ENCODE measurements at regions not wholly inside any gene's neighbourhood (a gene's known extent, or its start where the extent isn't known, plus 50 kb on each side); places are given as distances from the start of the nearest gene placed in this dataset.

- Mint-ChIP-seq H3K4me1 (no peaks in the 10 kb centered on the region), H3K9me3 (no peaks in the 10 kb centered on the region), H3K36me3 (no peaks in the 10 kb centered on the region), H3K27me3 (ENCODE audit: insufficient read depth, low read depth) (no peaks in the 10 kb centered on the region), H3K4me3 (no peak overlapping the region), H3K27ac (no peak overlapping the region)
- DNase-seq (ENCODE audit: low spot score) = no peak
- H3K27me3 ChIP-seq = no peaks in the 10 kb centered on the region
- H3K79me2 ChIP-seq (ENCODE audit: low read depth) = no peaks in the 10 kb centered on the region
- H3F3A ChIP-seq (ENCODE audit: low read depth) = no peaks in the 10 kb centered on the region
- no peak for TF ChIP-seq CTCF (IDR thresholded peaks at IDR 0.05)
- no peak for TF ChIP-seq EZH2phosphoT487 (IDR thresholded peaks at IDR 0.05)
- no peak for TF ChIP-seq EZH2 (IDR thresholded peaks at IDR 0.05)
- H3K4me3 ChIP-seq = no peak overlapping the region
- H3K9me3 ChIP-seq (ENCODE audit: low read depth) = no peaks in the 10 kb centered on the region
- H3K4me1 ChIP-seq = no peaks in the 10 kb centered on the region
- H2AFZ ChIP-seq (replicated peaks) = no peak overlapping the region
- no peak overlapping the region for H3K9ac ChIP-seq
- no peaks in the 10 kb centered on the region for H4K20me1 ChIP-seq (ENCODE audit: low read depth)
- H3K27ac ChIP-seq = no peak overlapping the region
- H3K4me2 ChIP-seq = no peak overlapping the region
- no peaks in the 10 kb centered on the region for H3K36me3 ChIP-seq
Measured at GRCh38 chr4:163600727-163601126, 106.2 kb downstream of the TMA16 start.

DNA sequence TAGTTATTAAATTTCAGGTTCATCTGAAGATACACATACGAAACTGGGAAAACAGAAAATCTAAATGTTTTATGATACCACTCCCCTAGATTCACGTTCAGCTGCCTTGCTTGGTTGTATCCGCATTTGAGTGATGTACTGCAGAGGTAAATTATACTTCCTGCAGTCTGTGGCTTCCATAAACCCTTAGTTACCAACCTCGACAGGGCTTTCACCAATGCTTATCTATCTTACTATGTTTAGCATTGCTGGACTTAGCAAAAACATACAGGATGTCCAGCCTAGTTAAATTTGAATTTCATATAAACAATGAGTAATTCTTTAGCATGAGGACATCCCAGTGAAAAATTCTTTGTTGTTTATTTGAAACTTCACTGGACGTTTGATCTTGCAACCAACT lies 108.8 kb downstream of the TMA16 start:
- no peaks in the 10 kb centered on the region for H3K36me3 ChIP-seq
- H3K9me3 ChIP-seq (ENCODE audit: low read depth) = no peaks in the 10 kb centered on the region
- Mint-ChIP-seq H3K27me3 (ENCODE audit: insufficient read depth, low read depth) (no peaks in the 10 kb centered on the region), H3K27ac (no peak overlapping the region), H3K9me3 (no peaks in the 10 kb centered on the region), H3K36me3 (no peaks in the 10 kb centered on the region), H3K4me3 (no peak overlapping the region), H3K4me1 (no peaks in the 10 kb centered on the region)
- H3K27ac ChIP-seq = no peak overlapping the region
- TF ChIP-seq EZH2 (IDR thresholded peaks at IDR 0.05) (no peak), EZH2phosphoT487 (IDR thresholded peaks at IDR 0.05) (no peak), CTCF (IDR thresholded peaks at IDR 0.05) (no peak)
- H3K4me3 ChIP-seq = no peak overlapping the region
- no peaks in the 10 kb centered on the region for H3K79me2 ChIP-seq (ENCODE audit: low read depth)
- DNase-seq (ENCODE audit: low spot score) = no peak
- H4K20me1 ChIP-seq (ENCODE audit: low read depth) = no peaks in the 10 kb centered on the region
- H2AFZ ChIP-seq (replicated peaks) = no peak overlapping the region
- no peak overlapping the region for H3K4me2 ChIP-seq
- no peaks in the 10 kb centered on the region for H3K4me1 ChIP-seq
- H3F3A ChIP-seq (ENCODE audit: low read depth) = no peaks in the 10 kb centered on the region
- H3K9ac ChIP-seq = no peak overlapping the region
- no peaks in the 10 kb centered on the region for H3K27me3 ChIP-seq

DNA sequence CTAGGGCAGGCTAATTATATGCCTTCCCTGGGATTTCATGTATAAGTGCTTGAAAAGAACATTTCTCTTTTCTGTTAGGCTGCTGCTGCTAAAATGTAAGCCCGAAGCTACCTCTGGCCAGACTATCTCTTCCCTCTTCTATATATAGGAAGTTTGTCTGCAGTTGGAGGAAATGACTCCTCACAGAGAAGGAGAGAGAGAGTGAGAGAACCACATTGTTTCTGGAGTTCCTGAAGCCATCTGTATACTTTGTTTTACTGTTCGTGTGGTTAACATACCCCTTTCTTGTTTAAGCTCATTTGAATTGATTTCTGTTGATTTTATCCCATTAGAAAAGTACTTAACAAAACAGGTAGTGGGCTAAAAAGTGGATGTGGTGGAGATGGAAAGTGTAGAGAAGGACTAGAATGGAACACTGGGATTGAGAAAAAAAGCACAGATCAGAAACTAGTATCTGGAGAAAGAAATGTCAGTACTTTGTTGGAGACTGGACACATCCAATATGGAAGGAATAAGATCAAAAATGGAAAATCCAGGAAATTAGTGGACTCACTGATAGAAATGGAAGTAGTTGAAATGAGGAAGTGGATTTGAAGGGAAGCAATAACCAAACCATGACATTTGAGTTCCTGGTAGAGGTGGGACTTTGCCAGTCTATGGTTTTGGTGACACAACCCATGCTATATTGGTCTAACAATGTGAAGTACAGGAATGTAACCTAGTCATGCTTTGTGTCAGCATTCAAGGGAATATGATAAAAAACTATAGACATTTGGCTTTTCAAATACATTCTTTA lies 112.6 kb downstream of the TMA16 start:
- no peak overlapping the region for H2AFZ ChIP-seq (replicated peaks)
- H3K27ac ChIP-seq = no peak overlapping the region
- H4K20me1 ChIP-seq (ENCODE audit: low read depth) = no peaks in the 10 kb centered on the region
- H3K4me3 ChIP-seq = no peak overlapping the region
- DNase-seq (ENCODE audit: low spot score) = no peak
- Mint-ChIP-seq H3K9me3 (no peaks in the 10 kb centered on the region), H3K27me3 (ENCODE audit: insufficient read depth, low read depth) (no peaks in the 10 kb centered on the region), H3K36me3 (no peaks in the 10 kb centered on the region), H3K27ac (no peak overlapping the region), H3K4me3 (no peak overlapping the region), H3K4me1 (peaks cover 6% of the 10 kb centered on the region)
- no peak for TF ChIP-seq CTCF (IDR thresholded peaks at IDR 0.05)
- no peak for TF ChIP-seq EZH2phosphoT487 (IDR thresholded peaks at IDR 0.05)
- no peak for TF ChIP-seq EZH2 (IDR thresholded peaks at IDR 0.05)
- no peaks in the 10 kb centered on the region for H3F3A ChIP-seq (ENCODE audit: low read depth)
- H3K9ac ChIP-seq = no peak overlapping the region
- H3K4me2 ChIP-seq = no peak overlapping the region
- H3K4me1 ChIP-seq = peaks cover 14% of the 10 kb centered on the region
- H3K36me3 ChIP-seq = no peaks in the 10 kb centered on the region
- no peaks in the 10 kb centered on the region for H3K79me2 ChIP-seq (ENCODE audit: low read depth)
- H3K27me3 ChIP-seq = no peaks in the 10 kb centered on the region
- no peaks in the 10 kb centered on the region for H3K9me3 ChIP-seq (ENCODE audit: low read depth)
